ENCODE measurements at regions not wholly inside any gene's neighbourhood (a gene's known extent, or its start where the extent isn't known, plus 50 kb on each side); places are given as distances from the start of the nearest gene placed in this dataset.
A peak's percentile ranks its signal among the peaks of the same experiment; 100 is the strongest.

DNA sequence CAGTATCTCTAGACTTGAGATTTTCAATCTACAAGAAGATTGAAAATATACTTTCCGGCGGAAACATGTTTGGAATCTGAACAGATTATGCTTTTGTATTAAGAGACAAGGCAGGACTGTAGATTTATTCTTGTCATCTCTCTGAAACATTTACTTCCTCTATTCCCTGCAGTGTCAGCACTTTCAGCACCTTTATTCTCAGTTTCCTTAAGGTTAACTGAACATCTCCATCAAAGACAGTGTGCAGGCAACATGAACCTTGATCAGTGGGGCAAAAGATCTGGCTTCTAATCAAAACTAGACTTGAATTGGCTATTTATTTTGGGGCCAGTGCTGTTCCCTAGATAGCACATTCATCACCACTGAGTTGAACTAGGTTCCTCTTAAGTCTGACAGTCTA lies 129.9 kb upstream of the HCN1 start:
- no CpG with 5 or more reads among the region's 2 CpGs for whole genome bisulfite sequencing, 2 donors (ENCODE audit: extremely low coverage in 2 of 2, insufficient read length in 2 of 2, insufficient replicate concordance in 1 of 2)
- H3K79me1 ChIP-seq (ENCODE audit: low read depth, low read length): no peaks in the 10 kb centered on the region

GRCh38 chr5:45800331-45800730 lies 104.2 kb upstream of the HCN1 start:
- H2BK5ac ChIP-seq (ENCODE audit: low read length): no peak overlapping the region

More for the DNA sequence above, 129.9 kb upstream of the HCN1 start:
- no peak overlapping the region for H2AFZ ChIP-seq (ENCODE audit: low read length)
- H3K4me1 ChIP-seq (ENCODE audit: control insufficient read depth in 2 of 2, insufficient read depth in 1 of 2, low read depth in 1 of 2, low read length in 2 of 2): no peaks in the 10 kb centered on the region
- no peak overlapping the region for H3K23ac ChIP-seq (ENCODE audit: low read depth, low read length, poor library complexity)
- H3K4me2 ChIP-seq (ENCODE audit: insufficient read depth, low read length, poor library complexity, severe bottlenecking): no peak overlapping the region
- H3K4ac ChIP-seq (ENCODE audit: low read length): no peak overlapping the region
- H3K36me3 ChIP-seq (replicated peaks in 1 of 2; ENCODE audit: control insufficient read depth in 2 of 2, insufficient read depth in 2 of 2, low read length in 2 of 2): no peaks in the 10 kb centered on the region
- H3K9me3 ChIP-seq (replicated peaks in 1 of 2; ENCODE audit: control insufficient read depth in 2 of 2, insufficient read depth in 1 of 2, low read depth in 1 of 2, low read length in 2 of 2): peaks cover 0 to 2% of the 10 kb centered on the region in 2 donors
- no peak overlapping the region for H3K9ac ChIP-seq (ENCODE audit: low read depth, low read length, poor library complexity)
- no peak overlapping the region for H2BK12ac ChIP-seq (ENCODE audit: low read length)
- H3K27me3 ChIP-seq (ENCODE audit: control insufficient read depth in 3 of 3, insufficient read depth in 3 of 3, low read depth in 1 of 3, low read length in 3 of 3): no peaks in the 10 kb centered on the region
- H4K8ac ChIP-seq (ENCODE audit: low read depth, low read length): no peak overlapping the region
- H3K14ac ChIP-seq (ENCODE audit: low read length): no peak overlapping the region
- H2BK15ac ChIP-seq (ENCODE audit: low read length): no peak overlapping the region
- no peak overlapping the region for H4K91ac ChIP-seq (ENCODE audit: low read depth, low read length, poor library complexity)
- no peak overlapping the region for H3K27ac ChIP-seq (replicated peaks; ENCODE audit: low read length)
- no peak overlapping the region for H3K4me3 ChIP-seq (ENCODE audit: low read length in 2 of 2)
- H2BK120ac ChIP-seq (ENCODE audit: low read depth, low read length): no peak overlapping the region
- no peak overlapping the region for H2AK5ac ChIP-seq (ENCODE audit: low read depth, low read length)
- H3K18ac ChIP-seq (ENCODE audit: low read length): no peak overlapping the region
- H2BK5ac ChIP-seq (ENCODE audit: low read length): no peak overlapping the region
- no peak for DNase-seq (ENCODE audit: low spot score)

DNA sequence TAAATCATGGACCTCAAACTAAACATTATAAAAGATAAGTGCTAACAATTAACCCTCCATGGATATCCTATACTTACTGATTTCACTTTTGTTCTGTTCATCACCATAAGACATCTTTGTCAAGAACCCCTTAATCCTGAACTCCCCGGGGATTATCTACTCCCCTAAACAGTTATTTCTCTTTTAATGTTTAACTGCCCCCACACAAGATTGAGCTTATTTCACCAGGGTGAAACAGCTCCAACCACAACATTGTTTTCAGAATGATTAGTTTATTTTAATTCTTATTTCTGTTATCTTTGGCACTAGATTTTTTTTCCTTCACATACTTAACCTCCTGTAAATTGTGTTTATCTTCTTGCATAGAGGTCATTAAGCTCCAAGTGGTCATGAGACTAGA lies 103.2 kb upstream of the HCN1 start:
- no peak overlapping the region for H3K4me3 ChIP-seq (ENCODE audit: low read length in 2 of 2)
- H3K4me1 ChIP-seq (ENCODE audit: control insufficient read depth in 2 of 2, insufficient read depth in 1 of 2, low read depth in 1 of 2, low read length in 2 of 2): peaks cover 0 to 4% of the 10 kb centered on the region in 2 donors
- no peak overlapping the region for H4K8ac ChIP-seq (ENCODE audit: low read depth, low read length)
- no peak overlapping the region for H2BK15ac ChIP-seq (ENCODE audit: low read length)
- no peak overlapping the region for H2AFZ ChIP-seq (ENCODE audit: low read length)
- H3K27me3 ChIP-seq (ENCODE audit: control insufficient read depth in 3 of 3, insufficient read depth in 3 of 3, low read depth in 1 of 3, low read length in 3 of 3): no peaks in the 10 kb centered on the region
- DNase-seq (ENCODE audit: low spot score): no peak
- H3K79me1 ChIP-seq (ENCODE audit: low read depth, low read length): no peaks in the 10 kb centered on the region
- H2BK12ac ChIP-seq (ENCODE audit: low read length): no peak overlapping the region
- H2BK5ac ChIP-seq (ENCODE audit: low read length): no peak overlapping the region
- H3K4ac ChIP-seq (ENCODE audit: low read length): no peak overlapping the region
- no peak overlapping the region for H3K9ac ChIP-seq (ENCODE audit: low read depth, low read length, poor library complexity)
- no peak overlapping the region for H4K91ac ChIP-seq (ENCODE audit: low read depth, low read length, poor library complexity)
- H3K14ac ChIP-seq (ENCODE audit: low read length): no peak overlapping the region
- no peaks in the 10 kb centered on the region for H3K36me3 ChIP-seq (replicated peaks in 1 of 2; ENCODE audit: control insufficient read depth in 2 of 2, insufficient read depth in 2 of 2, low read length in 2 of 2)
- WGBS, 2 donors (ENCODE audit: extremely low coverage in 2 of 2, insufficient read length in 2 of 2, insufficient replicate concordance in 1 of 2): no CpG with 5 or more reads among the region's 1 CpG
- no peak overlapping the region for H2AK5ac ChIP-seq (ENCODE audit: low read depth, low read length)
- no peak overlapping the region for H3K18ac ChIP-seq (ENCODE audit: low read length)
- H2BK120ac ChIP-seq (ENCODE audit: low read depth, low read length): no peak overlapping the region
- no peak overlapping the region for H3K4me2 ChIP-seq (ENCODE audit: insufficient read depth, low read length, poor library complexity, severe bottlenecking)
- H3K27ac ChIP-seq (replicated peaks; ENCODE audit: low read length): no peak overlapping the region
- peaks cover 0 to 4% of the 10 kb centered on the region in 2 donors for H3K9me3 ChIP-seq (replicated peaks in 1 of 2; ENCODE audit: control insufficient read depth in 2 of 2, insufficient read depth in 1 of 2, low read depth in 1 of 2, low read length in 2 of 2)
- no peak overlapping the region for H3K23ac ChIP-seq (ENCODE audit: low read depth, low read length, poor library complexity)

More at GRCh38 chr5:45800331-45800730, 104.2 kb upstream of the HCN1 start:
- no peak overlapping the region for H2BK120ac ChIP-seq (ENCODE audit: low read depth, low read length)
- no peak overlapping the region for H3K4me2 ChIP-seq (ENCODE audit: insufficient read depth, low read length, poor library complexity, severe bottlenecking)
- peaks cover 0 to 4% of the 10 kb centered on the region in 2 donors for H3K4me1 ChIP-seq (ENCODE audit: control insufficient read depth in 2 of 2, insufficient read depth in 1 of 2, low read depth in 1 of 2, low read length in 2 of 2)
- H2BK15ac ChIP-seq (ENCODE audit: low read length): no peak overlapping the region
- H3K36me3 ChIP-seq (replicated peaks in 1 of 2; ENCODE audit: control insufficient read depth in 2 of 2, insufficient read depth in 2 of 2, low read length in 2 of 2): no peaks in the 10 kb centered on the region
- H3K18ac ChIP-seq (ENCODE audit: low read length): peak overlapping the region; percentile 83
- peak overlapping the region; percentile 80 for H3K23ac ChIP-seq (ENCODE audit: low read depth, low read length, poor library complexity)
- peak overlapping the region; percentile 22 for H2BK12ac ChIP-seq (ENCODE audit: low read length)
- peak overlapping the region; percentile 71 for H3K14ac ChIP-seq (ENCODE audit: low read length)
- H2AK5ac ChIP-seq (ENCODE audit: low read depth, low read length): no peak overlapping the region
- no CpG with 5 or more reads among the region's 2 CpGs for WGBS, 2 donors (ENCODE audit: extremely low coverage in 2 of 2, insufficient read length in 2 of 2, insufficient replicate concordance in 1 of 2)
- H3K9ac ChIP-seq (ENCODE audit: low read depth, low read length, poor library complexity): no peak overlapping the region
- no peaks in the 10 kb centered on the region for H3K79me1 ChIP-seq (ENCODE audit: low read depth, low read length)
- no peak overlapping the region for H2AFZ ChIP-seq (ENCODE audit: low read length)
- H3K9me3 ChIP-seq (replicated peaks in 1 of 2; ENCODE audit: control insufficient read depth in 2 of 2, insufficient read depth in 1 of 2, low read depth in 1 of 2, low read length in 2 of 2): peaks cover 0 to 4% of the 10 kb centered on the region in 2 donors
- no peak for DNase-seq (ENCODE audit: low spot score)
- H3K27ac ChIP-seq (replicated peaks; ENCODE audit: low read length): no peak overlapping the region
- no peak overlapping the region for H4K91ac ChIP-seq (ENCODE audit: low read depth, low read length, poor library complexity)
- no peak overlapping the region for H3K4ac ChIP-seq (ENCODE audit: low read length)
- H3K27me3 ChIP-seq (ENCODE audit: control insufficient read depth in 3 of 3, insufficient read depth in 3 of 3, low read depth in 1 of 3, low read length in 3 of 3): no peaks in the 10 kb centered on the region
- H3K4me3 ChIP-seq (ENCODE audit: low read length in 2 of 2): no peak overlapping the region
- H4K8ac ChIP-seq (ENCODE audit: low read depth, low read length): peak overlapping the region; percentile 4

- Histone ChIP-seq H2AFZ (ENCODE audit: low read length) (no peak overlapping the region), H2BK120ac (ENCODE audit: low read depth, low read length) (no peak overlapping the region), H3K23ac (ENCODE audit: low read depth, low read length, poor library complexity) (no peak overlapping the region), H3K4me3 (ENCODE audit: low read length in 2 of 2) (no peak overlapping the region), H3K14ac (ENCODE audit: low read length) (no peak overlapping the region), H2BK15ac (ENCODE audit: low read length) (no peak overlapping the region), H3K18ac (ENCODE audit: low read length) (no peak overlapping the region), H4K8ac (ENCODE audit: low read depth, low read length) (no peak overlapping the region), H3K27me3 (ENCODE audit: control insufficient read depth in 3 of 3, insufficient read depth in 3 of 3, low read depth in 1 of 3, low read length in 3 of 3) (no peaks in the 10 kb centered on the region), H3K4ac (ENCODE audit: low read length) (no peak overlapping the region), H2BK12ac (ENCODE audit: low read length) (no peak overlapping the region), H3K79me1 (ENCODE audit: low read depth, low read length) (no peaks in the 10 kb centered on the region), H3K4me2 (ENCODE audit: insufficient read depth, low read length, poor library complexity, severe bottlenecking) (no peak overlapping the region), H3K9ac (ENCODE audit: low read depth, low read length, poor library complexity) (no peak overlapping the region), H3K27ac (replicated peaks; ENCODE audit: low read length) (no peak overlapping the region), H2AK5ac (ENCODE audit: low read depth, low read length) (no peak overlapping the region), H3K4me1 (ENCODE audit: control insufficient read depth in 2 of 2, insufficient read depth in 1 of 2, low read depth in 1 of 2, low read length in 2 of 2) (peaks cover 0 to 4% of the 10 kb centered on the region in 2 donors), H4K91ac (ENCODE audit: low read depth, low read length, poor library complexity) (no peak overlapping the region), H3K9me3 (replicated peaks in 1 of 2; ENCODE audit: control insufficient read depth in 2 of 2, insufficient read depth in 1 of 2, low read depth in 1 of 2, low read length in 2 of 2) (peaks cover 0 to 4% of the 10 kb centered on the region in 2 donors), H3K36me3 (replicated peaks in 1 of 2; ENCODE audit: control insufficient read depth in 2 of 2, insufficient read depth in 2 of 2, low read length in 2 of 2) (no peaks in the 10 kb centered on the region), H2BK5ac (ENCODE audit: low read length) (no peak overlapping the region)
- WGBS, 2 donors (ENCODE audit: extremely low coverage in 2 of 2, insufficient read length in 2 of 2, insufficient replicate concordance in 1 of 2): no CpG with 5 or more reads among the region's 1 CpG
- no peak for DNase-seq (ENCODE audit: low spot score)
Measured at GRCh38 chr5:45796959-45797553, 100.9 kb upstream of the HCN1 start.

Measured in neuronal stem cell (in vitro differentiated cells).